Heart right ventricle (tissue), 16 donors: ENCODE measurements at regions not wholly inside any gene's neighbourhood (a gene's known extent, or its start where the extent isn't known, plus 50 kb on each side); places are given as distances from the start of the nearest gene placed in this dataset.

Source experiments
- ATAC-seq, 8 donors: fragments of 200-7000 bp; cut with Tn5 transposase; one replicate each; pipeline ENCODE4 v1.9.1; 2020; ENCODE audit warnings: mild to moderate bottlenecking in 8 of 8, moderate library complexity in 8 of 8, moderate number of reproducible peaks in 1 of 8
- DNase-seq, 2 donors: peaks; one replicate each; pipeline ENCODE4 v3.0.0-alpha.2; 2020
- H3K27ac ChIP-seq, 10 donors: fragments of 200-600 bp; sonication (generic) in 2 of 10; one replicate each; pipeline versions ENCODE4 v1.5.0 to v1.8.0; 2020 to 2022; ENCODE audit warnings: mild to moderate bottlenecking in 3 of 10
- H3K27me3 ChIP-seq, 7 donors: fragments of 200-600 bp; one replicate each; pipeline ENCODE4 v1.8.0; 2021 to 2022; ENCODE audit warnings: mild to moderate bottlenecking in 2 of 7
- H3K36me3 ChIP-seq, 9 donors: fragments of 200-600 bp; sonication (generic) in 1 of 9; one replicate each; pipeline versions ENCODE4 v1.5.0 to v1.8.0; 2020 to 2022; ENCODE audit warnings: mild to moderate bottlenecking in 2 of 9
- H3K4me1 ChIP-seq, 9 donors: fragments of 200-600 bp; sonication (generic) in 1 of 9; one replicate each; pipeline versions ENCODE4 v1.5.0 to v1.8.0; 2020 to 2022; ENCODE audit warnings: mild to moderate bottlenecking in 4 of 9
- H3K4me3 ChIP-seq, 10 donors: fragments of 200-600 bp; sonication (generic) in 2 of 10; one replicate each; pipeline versions ENCODE4 v1.5.0 to v1.8.0; 2020 to 2022; ENCODE audit warnings: mild to moderate bottlenecking in 7 of 10, moderate library complexity in 2 of 10
- H3K9me3 ChIP-seq, 11 donors: fragments of 200-600 bp in 10 of 11; sonication (generic) in 2 of 11; one replicate each; pipeline versions ENCODE4 v1.5.0 to v1.8.0; 2013 to 2022; ENCODE audit warnings: mild to moderate bottlenecking in 2 of 11, control low read depth in 1 of 11, moderate library complexity in 1 of 11
- WGBS, 2 donors: extraction: QIAGEN DNeasy Blood & Tissue Kit; methylation state at CpG; one replicate each; pipeline ENCODE4 v1.1.7; 2013; ENCODE audit warnings: inconsistent platforms in 1 of 2; 5-methylcytosine and 5-hydroxymethylcytosine counted together
- intact Hi-C, 10 donors: fragments of 100-400 bp; cut with DNase I; formaldehyde crosslinking; loops; one replicate each; pipeline versions ENCODE4 v1.11.1 to v1.14.2; 2022
- TF ChIP-seq, protein P1 (sequence below), 9 donors: fragments of 200-600 bp; sonication (generic) in 2 of 9; IDR thresholded peaks; one replicate each; pipeline versions ENCODE4 v1.5.0 to v1.8.0; 2021 to 2022; ENCODE audit warnings: antibody characterized with exemption in 9 of 9, mild to moderate bottlenecking in 5 of 9, moderate library complexity in 1 of 9
- donor health status: Arrhythmogenic right ventricular cardiomyopathy.
- donor health status: ischemic (EF 13 %, LVEDD 7.1; RV severe dilation, severe dysfunction).
- donor health status: healthy with polysubstance abuse.
- donor health status: DM: no; HTN: yes; CAD: no.
- donor health status: DM: no; HTN: no; CAD: no.
- donor health status: ischemic (EF 25% LVEDD 6.9; RV normal size, moderate dysfunction).
- donor health status: ischemic (EF 25% LVEDD 5.7; RV mildly dilated, moderate dysfunction).
- donor health status: healthy.
- donor health status: DM: yes; HTN: yes; CAD: no.
- donor health status: Ischemic cardiomyopathy.
- donor health status: ischemic (EF 35%, LVEDD 5.7; RV mildly dilated, moderate dysfunction).
- donor health status: nonischemic (EF 11% LVEDD 7.7; RV severe dilation, severe dysfunction).
- donor health status: DM: yes; HTN: yes; CAD: no.
- donor health status: PGD.
- donor health status: ischemic (EF 29% LVEDD 5.4; RV normal size, mild dysfunction).
- donor health status: nonischemic (EF 23%, LVEDD 6.1; RV moderate dilation, normal function).

DNA sequence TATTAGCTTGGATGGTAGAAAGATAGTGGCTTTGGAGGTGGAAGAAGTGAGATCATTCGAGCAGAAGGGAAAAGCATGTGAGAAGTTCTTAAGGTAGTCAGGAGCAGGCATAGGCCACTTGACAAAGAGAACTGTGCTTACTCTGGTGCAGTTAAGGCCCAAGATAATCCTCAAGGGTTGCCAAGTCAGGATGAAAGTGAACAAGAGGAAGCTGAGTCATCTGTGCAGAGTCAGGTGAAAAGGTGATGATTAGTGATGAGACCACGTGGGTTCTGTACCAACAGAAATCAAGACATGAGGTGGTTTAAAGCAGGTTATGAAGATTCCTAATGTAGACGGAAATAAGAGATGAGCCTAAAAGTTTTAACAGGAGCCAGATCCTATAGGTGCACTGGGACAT lies 369.8 kb downstream of the DTHD1 start:
- TF ChIP-seq, protein P1, sequence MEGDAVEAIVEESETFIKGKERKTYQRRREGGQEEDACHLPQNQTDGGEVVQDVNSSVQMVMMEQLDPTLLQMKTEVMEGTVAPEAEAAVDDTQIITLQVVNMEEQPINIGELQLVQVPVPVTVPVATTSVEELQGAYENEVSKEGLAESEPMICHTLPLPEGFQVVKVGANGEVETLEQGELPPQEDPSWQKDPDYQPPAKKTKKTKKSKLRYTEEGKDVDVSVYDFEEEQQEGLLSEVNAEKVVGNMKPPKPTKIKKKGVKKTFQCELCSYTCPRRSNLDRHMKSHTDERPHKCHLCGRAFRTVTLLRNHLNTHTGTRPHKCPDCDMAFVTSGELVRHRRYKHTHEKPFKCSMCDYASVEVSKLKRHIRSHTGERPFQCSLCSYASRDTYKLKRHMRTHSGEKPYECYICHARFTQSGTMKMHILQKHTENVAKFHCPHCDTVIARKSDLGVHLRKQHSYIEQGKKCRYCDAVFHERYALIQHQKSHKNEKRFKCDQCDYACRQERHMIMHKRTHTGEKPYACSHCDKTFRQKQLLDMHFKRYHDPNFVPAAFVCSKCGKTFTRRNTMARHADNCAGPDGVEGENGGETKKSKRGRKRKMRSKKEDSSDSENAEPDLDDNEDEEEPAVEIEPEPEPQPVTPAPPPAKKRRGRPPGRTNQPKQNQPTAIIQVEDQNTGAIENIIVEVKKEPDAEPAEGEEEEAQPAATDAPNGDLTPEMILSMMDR (IDR thresholded peaks at IDR 0.05) = no peak
- Histone ChIP-seq H3K4me3 (no peak overlapping the region), H3K9me3 (peaks cover 0 to 2% (median 0%) of the 10 kb centered on the region in 11 donors), H3K27me3 (no peaks in the 10 kb centered on the region), H3K27ac (no peak overlapping the region), H3K4me1 (no peaks in the 10 kb centered on the region), H3K36me3 (no peaks in the 10 kb centered on the region)
- ATAC-seq = no peak
- WGBS, 2 donors = 69 to 79% methylated on average over 3 of the region's 3 CpGs
- no peak for DNase-seq
- intact Hi-C loops = no loop called here

DNA sequence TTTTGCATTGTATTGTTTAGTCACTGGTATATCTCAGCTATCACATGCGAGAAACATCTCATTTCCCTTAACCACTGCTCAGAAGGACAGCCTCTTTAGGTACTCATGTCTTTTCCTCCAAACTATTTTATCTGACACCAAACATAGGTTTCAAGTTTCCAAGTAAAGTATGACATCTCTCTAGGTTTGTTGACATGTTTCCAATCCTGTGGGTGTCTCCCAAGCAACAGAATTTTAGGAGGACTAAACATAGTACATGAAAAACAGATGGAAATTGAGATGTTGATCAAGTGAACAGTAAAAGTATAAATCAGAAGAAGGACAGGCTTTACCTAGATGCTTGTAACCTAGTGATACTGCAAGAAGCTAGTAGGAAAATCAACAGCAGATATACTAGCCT lies 371.4 kb downstream of the DTHD1 start:
- Histone ChIP-seq H3K27ac (no peak overlapping the region), H3K36me3 (no peaks in the 10 kb centered on the region), H3K27me3 (no peaks in the 10 kb centered on the region), H3K4me1 (no peaks in the 10 kb centered on the region), H3K9me3 (peaks cover 0 to 2% (median 0%) of the 10 kb centered on the region in 11 donors), H3K4me3 (no peak overlapping the region)
- TF ChIP-seq, protein P1 (IDR thresholded peaks at IDR 0.05) = no peak
- 91 to 93% methylated on average over 1 of the region's 1 CpG for WGBS, 2 donors
- ATAC-seq (no peak), DNase-seq (no peak)
- intact Hi-C loops = no loop called here

DNA sequence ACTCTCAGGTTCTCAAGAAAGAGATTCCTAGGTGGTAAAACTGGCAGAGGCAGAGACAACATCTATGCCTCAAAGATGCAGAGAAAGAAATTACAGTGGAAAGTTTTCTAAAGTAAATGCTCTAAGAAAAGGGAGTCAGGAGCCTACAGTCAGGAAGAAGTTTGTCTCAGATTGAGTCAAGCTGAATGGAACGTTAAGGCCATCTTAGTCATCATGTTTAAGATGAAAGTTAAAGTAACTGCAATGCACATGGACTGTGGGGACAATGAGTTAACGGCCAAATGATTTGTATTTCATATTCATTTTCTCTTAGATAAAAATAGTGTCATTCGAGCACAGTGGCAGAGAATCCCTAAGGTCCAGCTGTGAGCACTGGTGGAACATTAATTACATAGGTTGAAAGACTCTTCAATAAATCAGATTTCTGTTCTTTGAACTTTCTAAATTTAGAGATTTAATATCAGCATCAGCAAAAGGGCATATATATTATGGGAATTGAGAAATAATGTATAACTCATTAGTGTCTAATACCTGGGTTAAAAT lies 384.6 kb downstream of the DTHD1 start:
- intact Hi-C loops = no loop called here
- Histone ChIP-seq H3K4me1 (no peaks in the 10 kb centered on the region), H3K27ac (no peak overlapping the region), H3K4me3 (no peak overlapping the region), H3K36me3 (no peaks in the 10 kb centered on the region), H3K27me3 (no peaks in the 10 kb centered on the region), H3K9me3 (peaks cover 0 to 11% (median 0%) of the 10 kb centered on the region in 11 donors)
- no peak for DNase-seq
- WGBS, 2 donors = 66 to 69% methylated on average over 3 of the region's 3 CpGs
- ATAC-seq = no peak
- TF ChIP-seq, protein P1 (IDR thresholded peaks at IDR 0.05) = no peak

DNA sequence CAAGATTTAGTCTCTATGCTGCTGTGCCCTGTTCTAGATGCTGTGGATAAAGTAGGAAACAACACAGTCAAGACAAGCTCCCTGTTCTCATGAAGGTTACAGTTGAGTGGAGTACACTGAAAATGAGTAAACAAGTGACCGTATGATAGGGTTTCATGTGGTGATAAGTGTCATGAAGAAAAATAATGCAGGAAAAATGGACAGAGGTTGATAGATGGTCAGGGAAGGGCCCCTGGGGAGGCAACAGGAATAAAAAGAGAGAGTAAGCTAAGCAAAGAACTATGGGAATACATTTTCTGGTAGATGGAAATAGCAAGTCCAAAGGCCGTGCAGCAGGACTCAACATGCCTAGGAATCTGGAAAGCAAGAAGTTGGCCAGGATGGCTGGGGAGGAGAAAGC lies 394.0 kb downstream of the DTHD1 start:
- intact Hi-C loops = no loop called here
- DNase-seq = no peak
- Histone ChIP-seq H3K9me3 (peaks cover 0 to 3% (median 0%) of the 10 kb centered on the region in 11 donors), H3K4me3 (no peak overlapping the region), H3K27me3 (no peaks in the 10 kb centered on the region), H3K4me1 (peaks cover 0 to 9% (median 0%) of the 10 kb centered on the region in 9 donors), H3K27ac (no peak overlapping the region), H3K36me3 (no peaks in the 10 kb centered on the region)
- 87% methylated on average over 2 of the region's 2 CpGs for WGBS, 2 donors
- TF ChIP-seq, protein P1 (IDR thresholded peaks at IDR 0.05) = no peak
- ATAC-seq = no peak
